ENCODE measurements at regions not wholly inside any gene's neighbourhood (a gene's known extent, or its start where the extent isn't known, plus 50 kb on each side); places are given as distances from the start of the nearest gene placed in this dataset.
A peak's percentile ranks its signal among the peaks of the same experiment; 100 is the strongest.

DNA sequence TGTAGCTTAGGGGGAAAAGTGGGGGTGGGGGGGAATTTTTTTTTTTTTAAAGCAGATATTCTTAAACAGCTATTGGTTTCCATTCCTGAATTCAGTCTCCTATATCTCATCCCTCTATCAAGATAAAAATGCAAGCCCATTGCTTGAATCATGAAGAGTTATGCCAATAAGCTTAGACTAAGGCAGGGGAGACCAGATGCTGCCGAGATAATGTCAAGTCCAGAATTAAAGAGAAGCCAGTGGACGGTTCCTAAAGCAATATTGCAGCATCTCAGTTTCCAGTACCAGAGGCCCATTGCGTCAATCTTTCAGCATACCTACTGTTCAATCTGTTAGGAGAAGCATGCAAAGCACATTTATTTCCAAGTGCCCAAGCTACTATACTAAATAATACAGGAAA lies 309.4 kb downstream of the BARHL2 start (continued):
- TF ChIP-seq NR3C1 (CRISPR knock-in tag; conservative IDR thresholded peaks at IDR 0.05; ENCODE audit: low read depth) = no peak
- TF ChIP-seq TEAD4 (CRISPR knock-in tag; IDR thresholded peaks at IDR 0.05) = no peak
- TF ChIP-seq GABPB1 (CRISPR knock-in tag; IDR thresholded peaks at IDR 0.05) = no peak
- no peak for TF ChIP-seq EMX1 (CRISPR knock-in tag; IDR thresholded peaks at IDR 0.05)

DNA sequence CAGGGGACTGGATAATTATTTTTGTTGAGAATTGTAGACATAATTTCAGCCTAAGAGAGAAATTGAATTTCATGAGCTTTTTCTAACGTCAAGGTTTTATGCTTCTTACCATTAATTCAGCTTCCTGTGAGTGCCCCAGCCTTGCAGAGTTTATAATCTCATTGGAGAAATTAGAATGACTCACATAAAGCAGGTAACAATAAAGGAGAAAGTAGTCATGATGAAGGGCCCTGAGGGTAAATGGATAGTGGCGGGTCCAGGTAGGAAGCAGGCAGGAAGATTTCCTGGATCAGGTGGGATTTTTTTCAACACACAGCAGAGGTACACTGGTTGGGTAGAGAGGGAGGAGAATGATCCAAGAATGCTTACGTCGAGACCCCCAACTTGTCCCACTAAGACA lies 311.4 kb downstream of the BARHL2 start:
- no peak for TF ChIP-seq ZNF671 (CRISPR knock-in tag; IDR thresholded peaks at IDR 0.05)
- TF ChIP-seq SOX15 (CRISPR knock-in tag; IDR thresholded peaks at IDR 0.05) = no peak
- no peak for TF ChIP-seq ESRRA (CRISPR knock-in tag; IDR thresholded peaks at IDR 0.05; ENCODE audit: borderline replicate concordance)
- TF ChIP-seq MXD4 (CRISPR knock-in tag; IDR thresholded peaks at IDR 0.05; ENCODE audit: borderline replicate concordance) = no peak
- TF ChIP-seq RORB (CRISPR knock-in tag; IDR thresholded peaks at IDR 0.05) = no peak
- no peak for TF ChIP-seq JAZF1 (CRISPR knock-in tag; IDR thresholded peaks at IDR 0.05)
- no peak for TF ChIP-seq CREB1 (CRISPR knock-in tag; IDR thresholded peaks at IDR 0.05)
- TF ChIP-seq, protein P1, sequence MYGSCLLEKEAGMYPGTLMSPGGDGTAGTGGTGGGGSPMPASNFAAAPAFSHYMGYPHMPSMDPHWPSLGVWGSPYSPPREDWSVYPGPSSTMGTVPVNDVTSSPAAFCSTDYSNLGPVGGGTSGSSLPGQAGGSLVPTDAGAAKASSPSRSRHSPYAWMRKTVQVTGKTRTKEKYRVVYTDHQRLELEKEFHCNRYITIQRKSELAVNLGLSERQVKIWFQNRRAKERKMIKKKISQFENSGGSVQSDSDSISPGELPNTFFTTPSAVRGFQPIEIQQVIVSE (CRISPR knock-in tag; IDR thresholded peaks at IDR 0.05; ENCODE audit: borderline replicate concordance) = no peak
- TF ChIP-seq GRHL2 (CRISPR knock-in tag; IDR thresholded peaks at IDR 0.05; ENCODE audit: insufficient replicate concordance, severe bottlenecking) = no peak
- TF ChIP-seq, protein P2, sequence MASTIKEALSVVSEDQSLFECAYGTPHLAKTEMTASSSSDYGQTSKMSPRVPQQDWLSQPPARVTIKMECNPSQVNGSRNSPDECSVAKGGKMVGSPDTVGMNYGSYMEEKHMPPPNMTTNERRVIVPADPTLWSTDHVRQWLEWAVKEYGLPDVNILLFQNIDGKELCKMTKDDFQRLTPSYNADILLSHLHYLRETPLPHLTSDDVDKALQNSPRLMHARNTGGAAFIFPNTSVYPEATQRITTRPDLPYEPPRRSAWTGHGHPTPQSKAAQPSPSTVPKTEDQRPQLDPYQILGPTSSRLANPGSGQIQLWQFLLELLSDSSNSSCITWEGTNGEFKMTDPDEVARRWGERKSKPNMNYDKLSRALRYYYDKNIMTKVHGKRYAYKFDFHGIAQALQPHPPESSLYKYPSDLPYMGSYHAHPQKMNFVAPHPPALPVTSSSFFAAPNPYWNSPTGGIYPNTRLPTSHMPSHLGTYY (CRISPR knock-in tag; IDR thresholded peaks at IDR 0.05) = no peak
- TF ChIP-seq, protein P3, sequence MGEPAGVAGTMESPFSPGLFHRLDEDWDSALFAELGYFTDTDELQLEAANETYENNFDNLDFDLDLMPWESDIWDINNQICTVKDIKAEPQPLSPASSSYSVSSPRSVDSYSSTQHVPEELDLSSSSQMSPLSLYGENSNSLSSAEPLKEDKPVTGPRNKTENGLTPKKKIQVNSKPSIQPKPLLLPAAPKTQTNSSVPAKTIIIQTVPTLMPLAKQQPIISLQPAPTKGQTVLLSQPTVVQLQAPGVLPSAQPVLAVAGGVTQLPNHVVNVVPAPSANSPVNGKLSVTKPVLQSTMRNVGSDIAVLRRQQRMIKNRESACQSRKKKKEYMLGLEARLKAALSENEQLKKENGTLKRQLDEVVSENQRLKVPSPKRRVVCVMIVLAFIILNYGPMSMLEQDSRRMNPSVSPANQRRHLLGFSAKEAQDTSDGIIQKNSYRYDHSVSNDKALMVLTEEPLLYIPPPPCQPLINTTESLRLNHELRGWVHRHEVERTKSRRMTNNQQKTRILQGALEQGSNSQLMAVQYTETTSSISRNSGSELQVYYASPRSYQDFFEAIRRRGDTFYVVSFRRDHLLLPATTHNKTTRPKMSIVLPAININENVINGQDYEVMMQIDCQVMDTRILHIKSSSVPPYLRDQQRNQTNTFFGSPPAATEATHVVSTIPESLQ (CRISPR knock-in tag; IDR thresholded peaks at IDR 0.05) = no peak
- ATAC-seq = no peak
- POLR2A ChIA-PET = no interaction called here

DNA sequence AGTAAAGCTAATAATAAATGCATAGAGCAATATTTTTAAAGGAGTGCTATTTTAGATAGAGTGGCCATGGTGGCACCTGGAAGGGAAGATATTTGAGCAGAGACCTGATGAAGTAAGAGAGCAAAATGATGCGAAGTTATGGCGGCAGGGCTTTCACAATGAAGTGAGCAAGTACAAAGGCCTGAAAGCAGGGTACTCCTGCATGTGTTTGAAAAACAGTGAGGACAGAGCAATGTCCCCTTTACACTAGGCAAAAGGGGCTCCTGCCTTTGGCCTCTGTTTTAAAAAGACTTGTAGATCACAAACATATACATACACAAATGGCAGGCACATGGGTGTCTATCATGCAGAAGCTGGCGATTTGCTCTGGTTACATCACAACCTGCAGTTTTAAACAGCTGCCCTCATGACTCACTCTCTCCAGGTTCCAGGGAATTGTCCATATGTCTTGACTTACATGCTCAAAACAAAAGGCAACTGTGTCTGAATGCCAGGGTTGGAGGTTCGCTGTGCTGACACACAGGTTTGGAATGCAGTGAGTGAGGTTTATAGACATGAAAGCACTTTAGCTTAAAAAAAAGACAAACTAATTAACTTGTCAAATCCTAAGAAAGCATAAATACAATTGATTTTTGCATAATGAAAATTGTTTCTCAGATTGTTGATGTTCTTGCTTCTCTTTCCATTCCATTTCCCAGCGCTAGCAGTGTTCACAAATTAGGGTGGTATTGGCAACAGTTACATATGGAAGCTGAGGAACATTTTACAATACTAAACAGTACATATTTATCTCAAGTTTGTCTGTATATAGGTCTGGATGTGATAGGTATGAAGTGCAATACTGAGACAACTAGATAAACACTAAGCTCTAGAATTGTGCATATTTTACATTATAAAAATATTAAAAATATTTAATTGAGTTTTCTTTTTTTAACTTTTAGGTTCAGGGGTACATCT lies 313.9 kb downstream of the BARHL2 start:
- Mint-ChIP-seq H3K27ac (no peak overlapping the region), H3K4me1 (peaks cover 5% of the 10 kb centered on the region; the same call in 1 of the 2 replicates), H3K36me3 (no peaks in the 10 kb centered on the region), H3K27me3 (ENCODE audit: low read depth) (no peaks in the 10 kb centered on the region), H3K4me3 (no peak overlapping the region), H3K9me3 (no peaks in the 10 kb centered on the region)
- ATAC-seq (peak; percentile 63), DNase-seq (ENCODE audit: low spot score) (no peak)
- TF ChIP-seq, protein P4, sequence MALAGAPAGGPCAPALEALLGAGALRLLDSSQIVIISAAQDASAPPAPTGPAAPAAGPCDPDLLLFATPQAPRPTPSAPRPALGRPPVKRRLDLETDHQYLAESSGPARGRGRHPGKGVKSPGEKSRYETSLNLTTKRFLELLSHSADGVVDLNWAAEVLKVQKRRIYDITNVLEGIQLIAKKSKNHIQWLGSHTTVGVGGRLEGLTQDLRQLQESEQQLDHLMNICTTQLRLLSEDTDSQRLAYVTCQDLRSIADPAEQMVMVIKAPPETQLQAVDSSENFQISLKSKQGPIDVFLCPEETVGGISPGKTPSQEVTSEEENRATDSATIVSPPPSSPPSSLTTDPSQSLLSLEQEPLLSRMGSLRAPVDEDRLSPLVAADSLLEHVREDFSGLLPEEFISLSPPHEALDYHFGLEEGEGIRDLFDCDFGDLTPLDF (CRISPR knock-in tag; IDR thresholded peaks at IDR 0.05) = no peak
- TF ChIP-seq, protein P5, sequence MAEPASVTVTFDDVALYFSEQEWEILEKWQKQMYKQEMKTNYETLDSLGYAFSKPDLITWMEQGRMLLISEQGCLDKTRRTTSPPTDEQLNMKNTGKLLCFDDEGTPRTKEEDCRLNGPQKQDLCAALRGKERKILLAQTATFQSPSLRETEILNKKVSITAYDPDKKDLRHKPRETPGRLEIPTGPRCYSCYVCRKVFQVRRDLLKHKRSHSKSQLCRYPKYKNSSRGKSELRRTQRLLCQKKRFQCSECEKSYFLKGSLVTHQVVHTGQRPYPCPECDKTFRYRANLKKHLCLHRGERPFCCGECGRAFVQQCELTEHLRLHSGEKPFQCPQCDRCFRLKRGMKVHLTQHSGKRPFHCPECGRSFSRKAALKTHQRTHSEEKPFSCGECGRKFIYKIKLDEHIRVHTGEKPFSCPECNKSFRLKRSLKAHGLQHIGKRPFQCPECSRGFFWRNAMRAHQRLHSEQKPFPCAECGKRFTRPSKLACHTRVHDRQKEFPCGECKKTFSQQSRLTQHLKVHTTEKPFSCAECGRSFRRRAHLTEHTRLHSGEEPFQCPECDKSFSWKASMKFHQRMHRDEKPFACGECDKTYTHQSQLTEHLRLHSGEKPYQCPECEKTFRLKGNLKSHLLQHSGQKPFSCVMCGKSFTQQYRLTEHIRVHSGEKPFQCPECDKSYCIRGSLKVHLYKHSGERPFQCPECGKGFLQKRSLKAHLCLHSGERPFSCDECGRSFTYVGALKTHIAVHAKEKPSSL (CRISPR knock-in tag; conservative IDR thresholded peaks at IDR 0.05) = no peak
- POLR2A ChIA-PET = interaction anchor here (0.5 to 0.6 kb wide), 2 partner anchors 194 to 684 kb away, joined by 3 read pairs; no protein-coding TSS in a partner anchor
- CTCF ChIA-PET = no interaction called here

More for the DNA sequence above, 311.4 kb downstream of the BARHL2 start:
- CTCF ChIA-PET = interaction anchor here (1.0 to 1.2 kb wide), 2 partner anchors 29 to 273 kb away, joined by 4 read pairs; no protein-coding TSS in a partner anchor
- H3K4me1 Mint-ChIP-seq = peaks cover 5% of the 10 kb centered on the region; the same call in 1 of the 2 replicates
- no peak overlapping the region for H3K27ac Mint-ChIP-seq
- no peaks in the 10 kb centered on the region for H3K9me3 Mint-ChIP-seq
- H3K4me3 Mint-ChIP-seq = no peak overlapping the region
- H3K27me3 Mint-ChIP-seq (ENCODE audit: low read depth) = no peaks in the 10 kb centered on the region
- no peak for DNase-seq (ENCODE audit: low spot score)
- no peaks in the 10 kb centered on the region for H3K36me3 Mint-ChIP-seq

All from WTC11 (cell line).